Erythroblast (primary cell): ENCODE measurements at regions not wholly inside any gene's neighbourhood (a gene's known extent, or its start where the extent isn't known, plus 50 kb on each side); places are given as distances from the start of the nearest gene placed in this dataset.

Experiments
- DNase-seq, 2 experiments: peaks; one replicate each; lab custom pipeline; 2025; lab: John Stamatoyannopoulos, UW
- GATA1 ChIP-seq: IDR thresholded peaks from 2 replicates; pipeline ENCODE4 v1.6.1; 2011; ENCODE audit warnings: low read depth, mild to moderate bottlenecking, control low read depth, low read length, moderate library complexity
- POLR2A ChIP-seq: IDR thresholded peaks from 2 replicates; pipeline ENCODE4 v1.6.1; 2011; ENCODE audit warnings: mild to moderate bottlenecking, low read length

DNA sequence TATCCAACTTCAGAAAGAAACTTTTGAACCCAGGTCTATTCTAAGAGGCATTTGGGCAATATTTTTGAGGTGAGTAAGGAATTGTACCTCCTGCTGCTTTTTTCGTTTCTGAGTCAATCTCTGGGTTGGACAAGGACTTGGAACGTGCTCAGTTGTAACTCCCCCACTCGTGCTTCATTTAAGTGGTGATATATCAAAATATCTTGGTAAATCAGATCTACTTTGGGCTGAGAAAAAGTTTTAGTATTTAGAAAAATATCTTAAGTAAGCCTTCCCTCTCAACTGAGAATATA, 728.9 kb downstream of the EFNB2 start:
- no peak for DNase-seq
- TF ChIP-seq POLR2A, result no peak
- TF ChIP-seq GATA1, result no peak

DNA sequence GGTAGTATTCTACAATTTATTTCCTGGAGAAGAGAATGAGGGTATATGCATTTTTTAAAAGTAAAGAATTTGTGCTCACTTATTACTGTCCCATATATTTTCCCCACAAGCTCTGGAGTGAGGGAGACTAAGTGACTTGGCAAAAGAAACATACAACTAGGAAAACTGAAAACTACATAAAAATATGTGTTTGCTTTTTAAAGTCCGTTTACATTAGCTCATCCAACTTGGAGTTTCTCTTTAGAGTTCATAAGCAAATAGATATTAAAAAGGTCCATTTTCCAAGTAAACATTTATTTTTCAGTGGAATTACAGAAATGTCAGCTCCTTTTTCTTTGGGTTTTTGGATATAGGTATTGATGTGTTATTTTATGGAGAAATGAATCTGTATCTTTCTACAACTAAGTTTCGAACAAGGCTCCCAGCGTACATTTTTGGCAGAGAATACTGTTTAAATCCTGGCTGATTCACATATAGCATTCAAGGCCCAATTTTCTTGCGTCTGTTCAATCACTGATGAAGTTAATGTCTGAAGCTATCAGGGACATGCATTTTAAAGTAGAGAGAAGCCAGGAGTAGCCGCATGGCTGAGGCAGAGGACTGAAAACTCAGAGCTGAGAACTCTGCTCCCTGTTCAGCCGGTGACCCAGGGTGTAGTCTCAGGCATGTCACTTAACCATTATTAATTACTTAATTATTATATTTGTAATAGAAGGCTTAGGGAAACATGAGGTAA, 729.4 kb downstream of the EFNB2 start:
- TF ChIP-seq GATA1 (no peak), POLR2A (no peak)
- DNase-seq, result no peak

DNA sequence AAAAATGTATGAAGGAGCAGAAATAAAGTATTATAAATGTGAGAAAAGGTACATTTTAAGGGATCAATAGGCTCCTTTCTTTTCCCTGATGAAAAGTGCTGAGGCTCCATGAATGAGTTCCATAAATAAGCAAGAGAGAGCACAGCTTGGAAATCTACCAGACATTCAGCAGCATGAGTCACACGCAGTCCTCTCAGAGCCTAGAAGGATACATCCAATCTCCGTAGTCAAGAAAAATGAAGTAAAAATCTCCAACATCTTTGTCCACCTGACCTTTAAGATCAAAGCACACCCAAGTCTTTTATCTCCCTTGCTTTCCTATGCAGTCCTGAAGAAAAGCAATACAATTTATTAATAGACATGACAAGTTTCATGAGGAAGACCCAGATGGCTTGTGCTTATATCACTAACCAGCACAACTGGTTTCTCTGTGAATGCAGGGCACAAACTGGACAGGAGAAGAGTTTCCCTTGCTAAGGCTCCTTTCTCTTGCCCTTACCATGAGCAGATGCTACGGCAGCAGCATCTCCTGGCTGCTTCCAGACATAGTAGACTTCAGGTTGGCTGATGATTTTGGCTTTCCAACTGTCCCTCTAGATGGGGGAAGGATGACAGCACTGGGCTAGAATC, 730.8 kb downstream of the EFNB2 start:
- TF ChIP-seq GATA1 (no peak), POLR2A (no peak)
- DNase-seq, result no peak

DNA sequence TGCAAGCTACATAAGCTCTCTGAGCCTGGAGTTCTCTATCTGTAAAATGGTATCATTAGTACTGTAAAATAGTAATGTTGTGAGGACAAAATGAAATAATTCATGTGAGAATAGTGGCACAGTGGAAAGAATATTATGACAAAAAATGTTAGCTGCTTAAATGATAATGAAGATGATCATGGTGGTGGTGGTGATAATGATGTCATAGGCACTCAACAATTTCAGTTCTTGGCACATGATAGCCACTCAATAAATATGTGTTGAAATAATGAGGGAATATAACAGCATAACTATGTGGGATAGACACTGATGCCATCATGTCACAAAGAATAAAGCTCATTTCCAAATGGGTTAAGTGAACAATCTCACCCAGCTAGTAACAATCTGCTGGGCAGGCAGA, 736.3 kb downstream of the EFNB2 start:
- TF ChIP-seq GATA1, result no peak
- TF ChIP-seq POLR2A, result no peak
- DNase-seq, result no peak

DNA sequence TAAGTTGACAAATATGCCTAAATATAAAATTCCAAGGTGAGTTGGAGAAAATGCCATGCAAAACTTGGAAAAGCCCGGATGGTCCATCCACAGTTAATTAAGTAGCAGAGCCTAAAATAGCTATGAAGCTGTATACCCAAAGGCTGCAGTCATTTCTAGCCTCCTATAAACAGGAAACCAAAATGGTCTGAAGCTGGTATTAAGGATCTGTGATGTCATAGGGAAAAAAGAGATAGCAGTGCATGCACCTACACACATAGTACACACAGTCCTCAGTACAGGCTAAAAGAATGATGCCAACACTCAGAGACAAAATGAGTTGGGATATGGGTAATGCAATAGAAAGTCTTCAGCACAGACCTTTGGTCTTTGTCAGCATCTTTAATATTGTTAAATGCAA, 736.9 kb downstream of the EFNB2 start:
- no peak for TF ChIP-seq GATA1
- TF ChIP-seq POLR2A, result no peak
- DNase-seq, result no peak

DNA sequence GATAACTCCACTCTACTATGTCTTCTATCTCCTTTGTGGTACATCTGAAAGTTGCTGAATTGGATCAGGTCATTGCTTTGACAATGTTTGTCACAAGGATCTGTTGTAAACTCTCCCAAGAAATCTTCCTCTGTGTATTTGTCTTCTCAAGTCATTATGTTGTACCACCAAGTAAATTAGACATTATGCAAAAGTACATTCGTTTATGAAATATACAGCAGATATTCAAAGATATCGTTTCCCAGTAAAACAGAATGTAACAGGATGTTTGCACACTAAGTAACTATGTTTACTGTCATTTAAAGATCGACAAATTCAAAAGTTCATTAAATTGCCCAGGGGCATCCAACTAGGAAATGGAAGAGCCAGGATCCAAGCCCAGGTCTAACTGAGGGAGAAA, 739.4 kb downstream of the EFNB2 start:
- DNase-seq, result no peak
- TF ChIP-seq POLR2A (no peak), GATA1 (no peak)

DNA sequence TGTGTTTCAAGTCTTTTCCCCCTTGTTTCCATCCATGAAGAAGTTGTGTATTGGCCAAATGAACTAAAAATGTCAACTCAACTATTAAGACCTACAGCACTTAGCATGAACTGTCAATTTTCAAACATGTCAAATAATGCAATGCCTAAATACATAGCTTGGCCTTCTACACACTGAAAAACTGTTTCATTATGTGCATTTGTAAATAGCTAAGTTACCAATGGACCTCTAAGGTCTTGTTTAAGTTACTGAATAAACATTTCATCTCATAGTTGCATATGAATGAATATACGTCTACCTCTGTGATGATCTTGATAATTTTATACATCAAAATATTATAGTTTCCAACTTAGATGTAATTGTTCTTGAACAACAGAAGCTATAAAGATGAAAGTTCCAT, 744.5 kb downstream of the EFNB2 start:
- TF ChIP-seq POLR2A (no peak), GATA1 (no peak)
- DNase-seq, result no peak

DNA sequence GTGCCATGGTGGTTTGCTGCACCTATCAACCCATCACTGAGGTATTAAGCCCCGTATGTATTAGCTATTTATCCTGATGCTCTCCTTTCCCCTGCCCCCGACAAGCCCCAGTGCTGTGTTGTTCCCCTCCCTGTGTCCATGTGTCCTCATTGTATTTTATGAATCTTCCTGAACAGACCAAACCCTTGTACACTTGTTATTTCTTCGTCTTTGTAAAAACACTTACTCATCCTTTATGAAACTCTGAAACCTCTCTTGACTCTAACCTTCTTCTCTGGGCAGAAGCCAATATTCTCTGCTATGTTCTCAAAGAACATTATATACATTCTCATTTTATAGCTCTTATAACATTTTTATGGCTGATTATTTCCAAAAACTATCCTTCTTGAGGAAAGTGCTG, 746.9 kb downstream of the EFNB2 start:
- DNase-seq, result no peak
- no peak for TF ChIP-seq POLR2A
- no peak for TF ChIP-seq GATA1

DNA sequence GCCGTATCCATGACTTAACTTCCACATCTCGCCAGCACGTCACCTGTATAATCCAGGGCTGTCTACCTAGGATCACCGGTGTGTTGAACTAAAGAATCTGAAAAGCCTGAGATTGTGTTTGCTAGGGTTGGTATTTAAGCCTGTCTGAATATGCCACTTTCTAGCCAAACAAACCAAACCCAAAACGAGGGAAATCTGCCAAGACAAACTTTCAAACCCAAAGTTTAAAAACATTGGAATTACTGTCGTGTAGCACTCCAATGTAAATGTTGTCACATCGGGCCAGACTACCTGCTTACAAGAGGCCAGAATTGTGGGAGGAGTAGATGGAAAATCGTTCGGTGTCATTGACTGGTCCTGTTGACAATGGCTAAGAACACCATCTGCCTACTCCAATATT, 747.8 kb downstream of the EFNB2 start:
- no peak for TF ChIP-seq POLR2A
- TF ChIP-seq GATA1, result no peak
- no peak for DNase-seq

DNA sequence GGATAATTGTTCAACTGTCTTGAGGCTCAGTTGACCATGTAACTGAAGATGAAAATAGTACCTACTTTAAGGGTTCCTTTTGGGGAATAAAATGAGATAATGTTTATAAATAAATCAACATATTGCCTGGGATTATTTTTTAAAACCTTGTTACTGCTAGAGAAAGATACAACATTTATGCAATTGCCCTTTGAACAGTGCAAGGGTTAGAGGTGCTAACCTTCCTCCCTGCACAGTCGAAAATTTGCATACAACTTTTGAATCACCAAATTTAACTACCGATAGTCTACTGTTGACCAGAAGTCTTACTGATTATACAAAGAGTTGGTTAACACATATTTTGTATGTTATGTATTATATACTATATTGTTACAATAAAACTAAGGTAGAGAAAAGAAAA, 750.0 kb downstream of the EFNB2 start:
- DNase-seq, result no peak

DNA sequence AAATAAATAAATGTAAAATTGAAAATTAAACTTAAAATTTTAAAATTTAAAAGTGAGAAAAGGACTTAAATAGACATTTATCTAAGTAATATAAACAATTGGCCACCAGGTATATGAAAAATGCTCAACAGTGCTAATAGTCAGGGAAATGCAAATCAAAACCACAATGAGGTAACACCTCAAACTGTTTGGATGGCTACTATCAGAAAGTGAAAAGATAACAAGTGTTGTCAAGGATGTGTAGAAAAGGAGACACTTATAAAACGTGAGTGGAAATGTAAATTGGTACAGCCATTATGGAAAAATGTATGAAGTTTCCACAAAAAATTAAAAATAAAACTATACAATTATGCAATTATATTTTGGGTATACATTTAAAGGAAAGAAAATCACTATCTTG, 752.2 kb downstream of the EFNB2 start:
- DNase-seq, result no peak
- no peak for TF ChIP-seq POLR2A
- TF ChIP-seq GATA1, result no peak

More for the DNA sequence above, 750.0 kb downstream of the EFNB2 start:
- no peak for TF ChIP-seq GATA1
- no peak for TF ChIP-seq POLR2A

DNA sequence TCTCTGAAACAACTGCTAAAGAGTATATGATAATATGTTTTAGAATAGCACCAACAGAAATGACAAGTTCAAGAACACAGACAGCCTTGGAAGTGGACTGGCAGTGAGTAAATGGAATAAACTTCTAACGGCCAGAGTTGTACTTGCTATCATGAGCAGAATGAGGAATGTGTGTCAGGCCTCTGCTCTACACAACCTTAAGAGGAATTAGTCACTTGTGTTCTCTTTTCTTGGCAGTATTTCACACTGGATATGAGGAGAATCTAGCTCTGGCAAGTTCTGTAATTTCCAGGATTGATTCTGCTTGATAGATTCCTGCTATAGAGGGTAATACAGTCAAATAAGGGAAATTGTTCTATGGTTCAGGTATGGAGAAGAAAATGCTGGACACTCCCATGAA, 757.3 kb downstream of the EFNB2 start:
- TF ChIP-seq POLR2A (no peak), GATA1 (no peak)
- no peak for DNase-seq

DNA sequence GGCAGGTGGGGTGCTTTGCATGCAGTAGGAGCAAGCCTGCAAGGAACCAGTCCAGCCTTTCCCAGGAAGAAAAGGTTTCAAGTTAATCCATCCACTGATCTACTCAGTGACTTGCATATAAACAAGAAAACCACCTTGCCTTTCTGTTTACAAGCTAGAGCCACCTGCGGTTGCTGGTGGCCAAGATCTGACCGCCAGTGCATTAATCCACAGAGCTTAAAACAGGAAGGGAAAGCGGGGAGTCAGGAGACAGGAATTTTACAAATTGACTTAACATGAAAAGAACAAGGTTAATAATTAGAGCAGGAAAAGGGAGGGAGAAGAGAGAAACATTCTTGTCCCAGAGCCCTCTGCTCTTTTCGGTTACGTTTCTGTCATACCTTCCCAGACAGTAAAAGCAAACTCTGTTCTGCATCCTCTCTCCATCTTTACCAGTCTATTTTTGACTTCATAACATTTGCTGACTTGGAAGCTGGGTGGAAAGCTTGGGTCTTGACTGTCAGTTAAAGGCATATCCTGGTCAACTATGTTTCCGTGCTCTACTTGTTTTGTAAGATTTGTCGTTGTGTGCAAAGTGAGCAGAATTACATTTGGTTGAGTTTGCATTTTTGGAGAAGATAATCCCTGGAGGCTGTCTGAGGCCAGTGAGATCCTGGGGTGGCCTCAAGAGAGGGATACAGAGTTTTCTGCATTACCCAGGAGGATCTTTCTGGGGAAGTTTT, 760.6 kb downstream of the EFNB2 start:
- no peak for TF ChIP-seq POLR2A
- TF ChIP-seq GATA1, result no peak
- DNase-seq, result no peak

DNA sequence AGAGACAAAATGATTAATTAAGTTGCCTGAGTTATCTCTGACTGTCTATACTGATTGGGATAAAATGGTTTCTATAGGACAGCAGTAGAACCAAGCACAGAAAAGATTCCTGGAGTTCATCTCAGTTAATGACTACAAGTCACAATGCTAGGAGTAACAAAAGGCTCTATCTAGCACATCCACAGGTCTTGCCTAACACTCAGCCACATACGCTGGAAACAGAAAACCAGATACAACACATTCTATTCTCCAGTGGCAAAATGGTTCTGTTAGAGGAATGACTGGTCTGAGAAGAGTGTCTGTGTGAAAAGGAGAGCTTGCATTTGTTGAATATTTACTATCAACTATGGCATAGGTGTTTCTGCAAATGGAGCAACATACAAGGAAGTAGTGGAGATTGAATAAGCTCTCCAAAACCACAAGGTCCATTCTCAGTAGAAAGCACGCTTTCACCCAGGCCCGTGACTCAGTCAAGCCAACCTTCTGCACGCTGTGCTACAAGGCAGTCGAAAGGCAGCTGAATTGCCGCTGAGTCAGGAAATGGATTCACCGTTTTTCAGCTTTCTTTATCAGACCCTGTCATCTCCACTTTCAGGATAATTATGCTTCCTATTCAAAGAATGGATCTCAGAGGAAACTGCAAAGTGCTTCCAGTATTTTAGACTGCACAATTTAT, 761.5 kb downstream of the EFNB2 start:
- TF ChIP-seq POLR2A, result no peak
- no peak for TF ChIP-seq GATA1
- DNase-seq, result no peak

DNA sequence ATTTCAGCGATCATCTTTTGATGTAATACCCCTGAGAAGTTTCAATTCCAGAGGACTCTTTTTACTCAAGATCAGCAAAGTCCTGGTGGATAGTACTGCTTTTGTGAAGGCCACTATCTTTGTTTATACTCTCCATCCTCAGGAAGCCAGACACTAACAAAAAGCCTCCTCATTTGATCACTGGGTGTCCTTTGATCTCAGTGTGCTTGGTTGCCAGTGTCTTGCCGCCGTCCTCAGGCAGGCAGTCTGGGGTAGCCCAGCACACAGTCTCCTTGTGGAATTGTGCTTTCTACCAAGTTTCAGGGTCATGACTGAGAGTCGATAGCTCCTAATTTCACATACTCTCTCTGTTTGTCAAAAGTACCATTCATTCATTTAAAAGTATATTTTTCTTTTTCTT, 762.2 kb downstream of the EFNB2 start:
- TF ChIP-seq POLR2A, result no peak
- TF ChIP-seq GATA1, result no peak
- no peak for DNase-seq
